IMR-90 (cell line): ENCODE measurements at regions not wholly inside any gene's neighbourhood (a gene's known extent, or its start where the extent isn't known, plus 50 kb on each side); places are given as distances from the start of the nearest gene placed in this dataset.

Source experiments
- ATAC-seq: fragments of 200-7000 bp; cut with Tn5 transposase; 2 replicates; pipeline ENCODE4 v1.9.1; 2020; ENCODE audit warnings: low read depth, mild to moderate bottlenecking, moderate library complexity
- BruUV-seq: library from RNA; stranded (reverse); fragments of 400-500 nt; replicated peaks from 2 replicates; lab custom pipeline; 2021; lab: Mats Ljungman, UMichigan
- CTCF ChIA-PET: fragments of 300-600 bp; formaldehyde crosslinking; extraction: SDS; loops from one replicate; lab custom pipeline; 2021; ENCODE audit warnings: antibody characterized with exemption; lab: Yijun Ruan, JAX
- POLR2A ChIA-PET: fragments of 300-600 bp; sonication (Branson Sonifier 250); formaldehyde crosslinking; loops from one replicate; lab custom pipeline; 2022; ENCODE audit warnings: antibody characterized with exemption; ENCODE audit not compliant: unreplicated experiment; lab: Charles Lee
- DNase-seq: peaks from one replicate; pipeline ENCODE4 v3.0.0; 2013
- H2AFZ ChIP-seq: replicated peaks from 2 replicates; pipeline ENCODE3; 2013; ENCODE audit warnings: low read length, mild to moderate bottlenecking; ENCODE audit not compliant: poor library complexity
- H2AK5ac ChIP-seq: 2 replicates; pipeline ENCODE4 v1.6.1; 2013; ENCODE audit warnings: low read depth, low read length, inconsistent platforms
- H2AK9ac ChIP-seq: replicated peaks from 2 replicates; pipeline ENCODE3; 2013; ENCODE audit warnings: mild to moderate bottlenecking, low read depth, low read length, moderate library complexity; ENCODE audit not compliant: poor library complexity
- H2BK120ac ChIP-seq: 2 replicates; pipeline ENCODE4 v1.6.1; 2013; ENCODE audit warnings: low read depth, low read length, inconsistent platforms
- H2BK15ac ChIP-seq: 3 replicates; pipeline ENCODE4 v1.6.1; 2013; ENCODE audit warnings: low read depth, low read length, inconsistent platforms
- H2BK20ac ChIP-seq: 2 replicates; pipeline ENCODE4 v1.6.1; 2013; ENCODE audit warnings: low read depth, mild to moderate bottlenecking, inconsistent platforms, low read length, moderate library complexity
- H2BK5ac ChIP-seq: 2 replicates; pipeline ENCODE4 v1.6.1; 2013; ENCODE audit warnings: mild to moderate bottlenecking, low read depth, low read length, inconsistent platforms; ENCODE audit not compliant: poor library complexity, severe bottlenecking
- H3K14ac ChIP-seq: replicated peaks from 2 replicates; pipeline ENCODE4 v1.6.1; 2013; ENCODE audit warnings: low read depth, low read length, inconsistent platforms
- H3K18ac ChIP-seq: 2 replicates; pipeline ENCODE4 v1.6.1; 2013; ENCODE audit warnings: low read depth, low read length, control low read depth
- H3K23ac ChIP-seq: 2 replicates; pipeline ENCODE4 v1.6.1; 2013; ENCODE audit warnings: low read depth, low read length, inconsistent platforms
- H3K27ac ChIP-seq: 2 replicates; pipeline ENCODE4 v1.5.1; 2013; ENCODE audit warnings: mild to moderate bottlenecking, control low read depth, low read length; ENCODE audit not compliant: insufficient read depth
- H3K27me3 ChIP-seq: 2 replicates; pipeline ENCODE4 v1.6.1; 2013; ENCODE audit warnings: low read length; ENCODE audit not compliant: control insufficient read depth, insufficient read depth
- H3K36me3 ChIP-seq: 2 replicates; pipeline ENCODE4 v1.6.1; 2013; ENCODE audit warnings: low read length, mixed read lengths; ENCODE audit not compliant: control insufficient read depth, insufficient read depth
- H3K4ac ChIP-seq: 2 replicates; pipeline ENCODE4 v1.6.1; 2013; ENCODE audit warnings: low read depth, low read length, inconsistent platforms
- H3K4me1 ChIP-seq: 2 replicates; pipeline ENCODE4 v1.6.1; 2013; ENCODE audit warnings: low read length, mixed read lengths; ENCODE audit not compliant: control insufficient read depth, insufficient read depth
- H3K4me2 ChIP-seq: 2 replicates; pipeline ENCODE4 v1.6.1; 2013; ENCODE audit warnings: low read depth, mild to moderate bottlenecking, control low read depth, low read length, moderate library complexity
- H3K4me3 ChIP-seq: 2 replicates; pipeline ENCODE4 v1.5.1; 2013; ENCODE audit warnings: low read depth, mild to moderate bottlenecking, control low read depth, low read length, moderate library complexity; ENCODE audit not compliant: insufficient read depth
- H3K56ac ChIP-seq: 2 replicates; pipeline ENCODE4 v1.6.1; 2013; ENCODE audit warnings: low read length, inconsistent platforms; ENCODE audit not compliant: insufficient read depth; ENCODE audit errors: extremely low read depth
- H3K79me1 ChIP-seq, 2 experiments: 2 replicates each; pipeline ENCODE4 v1.6.1; 2013; ENCODE audit warnings: low read length in 2 of 2, inconsistent platforms in 1 of 2, low read depth in 1 of 2
- H3K9ac ChIP-seq: 2 replicates; pipeline ENCODE4 v1.6.1; 2013; ENCODE audit warnings: low read depth, low read length, control low read depth
- H3K9me1 ChIP-seq: 2 replicates; pipeline ENCODE4 v1.6.1; 2013; ENCODE audit warnings: low read length, inconsistent platforms; ENCODE audit not compliant: insufficient read depth
- H3K9me3 ChIP-seq: 2 replicates; pipeline ENCODE4 v1.6.1; 2013; ENCODE audit warnings: low read length; ENCODE audit not compliant: control insufficient read depth, insufficient read depth
- H4K20me1 ChIP-seq: 2 replicates; pipeline ENCODE4 v1.6.1; 2013; ENCODE audit warnings: low read length, inconsistent platforms; ENCODE audit not compliant: insufficient read depth
- H4K5ac ChIP-seq: 2 replicates; pipeline ENCODE4 v1.6.1; 2013; ENCODE audit warnings: mild to moderate bottlenecking, low read depth, low read length, control low read depth
- H4K8ac ChIP-seq, 2 experiments: 2 replicates each; pipeline ENCODE4 v1.6.1; 2013; ENCODE audit warnings: low read depth in 2 of 2, low read length in 2 of 2, control low read depth in 1 of 2, inconsistent platforms in 1 of 2
- H4K91ac ChIP-seq: 2 replicates; pipeline ENCODE4 v1.6.1; 2013; ENCODE audit warnings: low read depth, low read length, inconsistent platforms; ENCODE audit not compliant: insufficient read depth
- CEBPB ChIP-seq: IDR thresholded peaks from 2 replicates; pipeline ENCODE4 v1.6.1; 2012; ENCODE audit warnings: low read depth, low read length, improper control_type of control experiment
- CHD1 ChIP-seq: IDR thresholded peaks from 2 replicates; pipeline ENCODE4 v1.6.1; 2012; ENCODE audit warnings: low read depth, low read length, improper control_type of control experiment
- ELK1 ChIP-seq: fragments of 150-350 bp; IDR thresholded peaks from 2 replicates; pipeline ENCODE4 v1.6.1; 2016; ENCODE audit warnings: low read depth, mild to moderate bottlenecking, low read length, moderate library complexity, borderline replicate concordance
- MAZ ChIP-seq: IDR thresholded peaks from 2 replicates; pipeline ENCODE4 v1.6.1; 2012; ENCODE audit warnings: low read depth, mild to moderate bottlenecking, low read length, improper control_type of control experiment, moderate library complexity, borderline replicate concordance
- MXI1 ChIP-seq: IDR thresholded peaks from 2 replicates; pipeline ENCODE4 v1.6.1; 2012; ENCODE audit warnings: low read depth, mild to moderate bottlenecking, low read length, moderate library complexity, borderline replicate concordance
- NFE2L2 ChIP-seq: fragments of 150-350 bp; IDR thresholded peaks from 2 replicates; pipeline ENCODE4 v1.6.1; 2016; ENCODE audit warnings: low read depth, mild to moderate bottlenecking, low read length
- POLR2A ChIP-seq: IDR thresholded peaks from 2 replicates; pipeline ENCODE4 v1.6.1; 2012; ENCODE audit warnings: mild to moderate bottlenecking, low read depth, low read length
- RAD21 ChIP-seq: IDR thresholded peaks from 2 replicates; pipeline ENCODE4 v1.6.1; 2012; ENCODE audit warnings: low read length, improper control_type of control experiment
- RCOR1 ChIP-seq: IDR thresholded peaks from 2 replicates; pipeline ENCODE4 v1.6.1; 2012; ENCODE audit warnings: mild to moderate bottlenecking, low read length, improper control_type of control experiment; ENCODE audit not compliant: insufficient replicate concordance
- RFX5 ChIP-seq: IDR thresholded peaks from 2 replicates; pipeline ENCODE4 v1.8.0; 2012; ENCODE audit warnings: low read depth, mild to moderate bottlenecking, low read length, moderate library complexity
- USF2 ChIP-seq: fragments of 150-350 bp; IDR thresholded peaks from 2 replicates; pipeline ENCODE4 v1.6.1; 2017; ENCODE audit warnings: mild to moderate bottlenecking, antibody characterized with exemption, low read length, low read depth
- WGBS, 2 experiments: methylation state at CpG; one replicate each; pipeline versions ENCODE4 v1.1.5 to v1.1.7; 2013; ENCODE audit warnings: missing lambda C conversion rate in 2 of 2; ENCODE audit not compliant: insufficient read length in 1 of 2; ENCODE audit errors: extremely low coverage in 2 of 2; 5-methylcytosine and 5-hydroxymethylcytosine counted together
- dilution Hi-C: fragments of 300-500 bp; cut with HindIII; formaldehyde crosslinking; loops from one replicate; pipeline ENCODE4 v1.14.3; 2018; ENCODE audit warnings: low sequenced_read_pairs; ENCODE audit not compliant: unreplicated experiment
- in situ Hi-C: fragments of 300-500 bp; cut with MboI; formaldehyde crosslinking; loops from 3 replicates; pipeline ENCODE4 v1.14.3; 2019; ENCODE audit warnings: low sequenced_read_pairs, inconsistent platforms, mixed read lengths
- intact Hi-C: fragments of 100-400 bp; cut with micrococcal nuclease; formaldehyde crosslinking; loops from 2 replicates; pipeline ENCODE4 v1.10.0; 2022

- Histone ChIP-seq H3K9me1 (peaks cover 4% of the 10 kb centered on the region; the same call in 1 of the 2 replicates), H2BK120ac (no peak overlapping the region), H4K91ac (no peak overlapping the region), H3K27me3 (peaks cover 5% of the 10 kb centered on the region), H3K18ac (no peak overlapping the region), H2BK5ac (no peak overlapping the region), H3K4ac (no peak overlapping the region), H3K79me1 (no peaks in the 10 kb centered on the region), H2AK5ac (no peak overlapping the region), H2AFZ (no peak overlapping the region), H3K9me3 (no peaks in the 10 kb centered on the region), H3K4me2 (no peak overlapping the region), H3K27ac (no peak overlapping the region), H4K8ac (no peak overlapping the region), H3K4me1 (peaks cover 3% of the 10 kb centered on the region; the same call in 1 of the 2 replicates), H3K36me3 (no peaks in the 10 kb centered on the region), H3K14ac (no peak overlapping the region), H3K4me3 (no peak overlapping the region), H4K20me1 (no peaks in the 10 kb centered on the region), H2BK20ac (no peak overlapping the region), H3K9ac (no peak overlapping the region), H2BK15ac (no peak overlapping the region), H3K23ac (no peak overlapping the region), H4K5ac (no peak overlapping the region), H2AK9ac (no peak overlapping the region), H3K56ac (no peak overlapping the region)
- ChIA-PET POLR2A (no interaction called here), CTCF (no interaction called here)
- WGBS, 2 experiments, result 89% methylated on average over 3 of the region's 6 CpGs; no CpG with 5 or more reads in 1 of the 2 experiments
- DNase-seq (no peak), ATAC-seq (no peak)
- no TSS peak for BruUV-seq
- in situ Hi-C loops (no loop called here), intact Hi-C loops (loop anchor here (10.0 kb wide), 1 partner anchor 135 kb away; the partner anchor contains the start of gene LIPG), dilution Hi-C loops (no loop called here)
- no peak for TF ChIP-seq MXI1
- TF ChIP-seq MAZ, result no peak
- TF ChIP-seq ELK1, result no peak
- TF ChIP-seq NFE2L2, result no peak
- TF ChIP-seq USF2, result no peak
- no peak for TF ChIP-seq POLR2A
- no peak for TF ChIP-seq CEBPB
- TF ChIP-seq CHD1, result no peak
- no peak for TF ChIP-seq RFX5
- no peak for TF ChIP-seq RAD21
- no peak for TF ChIP-seq RCOR1
Measured at GRCh38 chr18:49699303-49699702, 114.0 kb downstream of the ACAA2 start.
